HT-29 (cell line): ENCODE measurements at regions not wholly inside any gene's neighbourhood (a gene's known extent, or its start where the extent isn't known, plus 50 kb on each side); places are given as distances from the start of the nearest gene placed in this dataset.
"Not testable (repeated sequence)": the region's sequence is repeated elsewhere in the genome, so short reads cannot be mapped to it uniquely, and the experiment has no call there.

Experiments used
- DNase-seq: peaks from one replicate; pipeline ENCODE4 v3.0.0-alpha.2; 2015; ENCODE audit warnings: low spot score

GRCh38 chr21:5128261-5128660 lies 5393.1 kb upstream of the TPTE start:
- DNase-seq: peak; percentile 87

GRCh38 chr21:5133824-5134223 lies 5387.6 kb upstream of the TPTE start:
- not testable (repeated sequence) for DNase-seq

GRCh38 chr21:5136406-5136805 lies 5385.0 kb upstream of the TPTE start:
- not testable (repeated sequence) for DNase-seq

- not testable (repeated sequence) for DNase-seq
These were observed 5384.4 kb upstream of the TPTE start for GRCh38 chr21:5137006-5137405.

GRCh38 chr21:5138687-5139086 lies 5382.7 kb upstream of the TPTE start:
- not testable (repeated sequence) for DNase-seq

GRCh38 chr21:5139528-5139927 lies 5381.9 kb upstream of the TPTE start:
- DNase-seq: not testable (repeated sequence)

GRCh38 chr21:5143011-5143410 lies 5378.4 kb upstream of the TPTE start:
- DNase-seq: not testable (repeated sequence)

GRCh38 chr21:5144731-5145130 lies 5376.7 kb upstream of the TPTE start:
- DNase-seq: not testable (repeated sequence)

GRCh38 chr21:5147685-5148084 lies 5373.7 kb upstream of the TPTE start:
- DNase-seq: not testable (repeated sequence)

GRCh38 chr21:5149222-5149621 lies 5372.2 kb upstream of the TPTE start:
- DNase-seq: not testable (repeated sequence)

GRCh38 chr21:5153842-5154640 lies 5367.3 kb upstream of the TPTE start:
- not testable (repeated sequence) for DNase-seq

GRCh38 chr21:5154641-5154982 lies 5366.8 kb upstream of the TPTE start:
- peak; percentile 69 for DNase-seq

- not testable (repeated sequence) for DNase-seq
These were observed 5358.4 kb upstream of the TPTE start for GRCh38 chr21:5162693-5163574.

GRCh38 chr21:5165829-5166228 lies 5355.6 kb upstream of the TPTE start:
- not testable (repeated sequence) for DNase-seq
